ENCODE measurements at regions not wholly inside any gene's neighbourhood (a gene's known extent, or its start where the extent isn't known, plus 50 kb on each side); places are given as distances from the start of the nearest gene placed in this dataset.

GRCh38 chr13:109312399-109312798, 474.0 kb downstream of the IRS2 start:
- TF ChIP-seq FOXP2 (optimal IDR thresholded peaks at IDR 0.05; ENCODE audit: borderline replicate concordance, extremely low read depth, extremely low read length, insufficient read depth) (no peak), SIN3A (IDR thresholded peaks at IDR 0.05; ENCODE audit: borderline replicate concordance, insufficient read depth, low read length) (no peak), TAF1 (IDR thresholded peaks at IDR 0.05; ENCODE audit: borderline replicate concordance, insufficient read depth, low read length) (no peak), REST (IDR thresholded peaks at IDR 0.05; ENCODE audit: insufficient read depth in 1 of 2, low read depth in 2 of 2, low read length in 2 of 2) (no peak), POLR2AphosphoS5 (IDR thresholded peaks at IDR 0.05; ENCODE audit: low read depth, low read length) (no peak)

- TF ChIP-seq TAF1 (IDR thresholded peaks at IDR 0.05; ENCODE audit: borderline replicate concordance, insufficient read depth, low read length) (no peak), REST (IDR thresholded peaks at IDR 0.05; ENCODE audit: insufficient read depth in 1 of 2, low read depth in 2 of 2, low read length in 2 of 2) (no peak), SIN3A (IDR thresholded peaks at IDR 0.05; ENCODE audit: borderline replicate concordance, insufficient read depth, low read length) (no peak)
Measured at GRCh38 chr13:109309625-109310363, 476.6 kb downstream of the IRS2 start.

GRCh38 chr13:109307027-109307426, 479.4 kb downstream of the IRS2 start:
- no peak for TF ChIP-seq REST (IDR thresholded peaks at IDR 0.05; ENCODE audit: insufficient read depth in 1 of 2, low read depth in 2 of 2, low read length in 2 of 2)

- no peak for TF ChIP-seq TAF1 (IDR thresholded peaks at IDR 0.05; ENCODE audit: borderline replicate concordance, insufficient read depth, low read length)
- no peak for TF ChIP-seq REST (IDR thresholded peaks at IDR 0.05; ENCODE audit: insufficient read depth in 1 of 2, low read depth in 2 of 2, low read length in 2 of 2)
- no peak for TF ChIP-seq SIN3A (IDR thresholded peaks at IDR 0.05; ENCODE audit: borderline replicate concordance, insufficient read depth, low read length)
- TF ChIP-seq FOXP2 (optimal IDR thresholded peaks at IDR 0.05; ENCODE audit: borderline replicate concordance, extremely low read depth, extremely low read length, insufficient read depth), result no peak
- no peak for TF ChIP-seq POLR2AphosphoS5 (IDR thresholded peaks at IDR 0.05; ENCODE audit: low read depth, low read length)
Measured at GRCh38 chr13:109301726-109302125, 484.7 kb downstream of the IRS2 start.

- TF ChIP-seq REST (IDR thresholded peaks at IDR 0.05; ENCODE audit: insufficient read depth in 1 of 2, low read depth in 2 of 2, low read length in 2 of 2) (no peak), TAF1 (IDR thresholded peaks at IDR 0.05; ENCODE audit: borderline replicate concordance, insufficient read depth, low read length) (no peak), FOXP2 (optimal IDR thresholded peaks at IDR 0.05; ENCODE audit: borderline replicate concordance, extremely low read depth, extremely low read length, insufficient read depth) (no peak), POLR2AphosphoS5 (IDR thresholded peaks at IDR 0.05; ENCODE audit: low read depth, low read length) (no peak), SIN3A (IDR thresholded peaks at IDR 0.05; ENCODE audit: borderline replicate concordance, insufficient read depth, low read length) (no peak)
Measured at GRCh38 chr13:109301276-109301675, 485.1 kb downstream of the IRS2 start.
